DND-41 (cell line): ENCODE measurements at regions not wholly inside any gene's neighbourhood (a gene's known extent, or its start where the extent isn't known, plus 50 kb on each side); places are given as distances from the start of the nearest gene placed in this dataset.

Experiments used
- ATAC-seq: fragments of 200-7000 bp; cut with Tn5 transposase; 3 replicates; pipeline ENCODE4 v1.9.1; 2021; ENCODE audit warnings: low read depth; ENCODE audit not compliant: insufficient read depth
- DNase-seq: peaks from one replicate; pipeline ENCODE4 v3.0.0-alpha.2; 2020
- H2AFZ ChIP-seq: 2 replicates; pipeline ENCODE4 v1.6.0; 2012; ENCODE audit warnings: low read depth, low read length
- H3K27ac ChIP-seq: 2 replicates; pipeline ENCODE4 v1.5.1; 2012; ENCODE audit warnings: low read length, inconsistent platforms
- H3K27me3 ChIP-seq: fragments of 200-600 bp; sonication (generic); 2 replicates; pipeline ENCODE4 v1.6.0; 2012; ENCODE audit warnings: low read length, mild to moderate bottlenecking, inconsistent platforms; ENCODE audit not compliant: insufficient read depth, poor library complexity
- H3K36me3 ChIP-seq: 2 replicates; pipeline ENCODE4 v1.5.1; 2012; ENCODE audit warnings: low read length, inconsistent platforms; ENCODE audit not compliant: insufficient read depth
- H3K4me1 ChIP-seq: 2 replicates; pipeline ENCODE4 v1.5.1; 2012; ENCODE audit warnings: mild to moderate bottlenecking, low read length; ENCODE audit not compliant: insufficient read depth
- H3K4me2 ChIP-seq: 2 replicates; pipeline ENCODE4 v1.6.0; 2012; ENCODE audit warnings: mild to moderate bottlenecking, moderate library complexity, low read length, inconsistent platforms; ENCODE audit not compliant: insufficient read depth
- H3K4me3 ChIP-seq, 2 experiments: fragments of 200-600 bp in 1 of 2; shearing (Covaris generic) in 1 of 2; 2 replicates each; pipeline ENCODE4 v1.5.1; 2012 to 2016; ENCODE audit warnings: inconsistent platforms in 2 of 2, low read length in 2 of 2, mild to moderate bottlenecking in 2 of 2, low read depth in 1 of 2, moderate library complexity in 1 of 2
- H3K79me2 ChIP-seq: 2 replicates; pipeline ENCODE4 v1.6.0; 2012; ENCODE audit warnings: low read length, inconsistent platforms; ENCODE audit not compliant: insufficient read depth
- H3K9ac ChIP-seq: 2 replicates; pipeline ENCODE4 v1.6.0; 2012; ENCODE audit warnings: low read depth, mild to moderate bottlenecking, inconsistent platforms, low read length, moderate library complexity
- H3K9me3 ChIP-seq: 2 replicates; pipeline ENCODE4 v1.5.1; 2012; ENCODE audit warnings: low read length, moderate library complexity, mild to moderate bottlenecking, inconsistent platforms; ENCODE audit not compliant: insufficient read depth, severe bottlenecking
- H4K20me1 ChIP-seq: 2 replicates; pipeline ENCODE4 v1.6.0; 2012; ENCODE audit warnings: low read length; ENCODE audit not compliant: insufficient read depth
- CTCF ChIP-seq: IDR thresholded peaks from 2 replicates; pipeline ENCODE4 v1.5.1; 2012; ENCODE audit warnings: borderline replicate concordance, low read length, moderate library complexity, mild to moderate bottlenecking; ENCODE audit not compliant: poor library complexity, severe bottlenecking; ENCODE audit errors: extremely low read depth
- EZH2 ChIP-seq: IDR thresholded peaks from 3 replicates; pipeline ENCODE4 v1.6.1; 2012; ENCODE audit warnings: borderline replicate concordance, low read depth, mild to moderate bottlenecking, moderate library complexity, low read length, inconsistent platforms; ENCODE audit not compliant: severe bottlenecking

GRCh38 chr2:156702541-156702940 lies 266.4 kb downstream of the GPD2 start:
- Histone ChIP-seq H3K9ac (no peak overlapping the region), H3K36me3 (no peaks in the 10 kb centered on the region), H4K20me1 (no peaks in the 10 kb centered on the region), H3K4me2 (no peak overlapping the region), H3K27ac (no peak overlapping the region), H3K4me3 (no peak overlapping the region), H3K79me2 (no peaks in the 10 kb centered on the region), H3K27me3 (no peaks in the 10 kb centered on the region), H3K9me3 (no peaks in the 10 kb centered on the region), H3K4me1 (peaks cover 21% of the 10 kb centered on the region), H2AFZ (no peak overlapping the region)
- DNase-seq: no peak
- no peak for TF ChIP-seq EZH2
- TF ChIP-seq CTCF: no peak
- no peak for ATAC-seq

GRCh38 chr2:156703642-156704041 lies 267.5 kb downstream of the GPD2 start:
- Histone ChIP-seq H3K4me2 (no peak overlapping the region), H3K27ac (no peak overlapping the region), H3K4me3 (no peak overlapping the region), H2AFZ (no peak overlapping the region), H3K36me3 (no peaks in the 10 kb centered on the region), H3K27me3 (no peaks in the 10 kb centered on the region), H4K20me1 (no peaks in the 10 kb centered on the region), H3K4me1 (peaks cover 21% of the 10 kb centered on the region), H3K9ac (no peak overlapping the region), H3K79me2 (no peaks in the 10 kb centered on the region), H3K9me3 (no peaks in the 10 kb centered on the region)
- DNase-seq (no peak), ATAC-seq (no peak)
- no peak for TF ChIP-seq EZH2
- no peak for TF ChIP-seq CTCF

- no peak overlapping the region for H3K9ac ChIP-seq
- ATAC-seq: no peak
- H2AFZ ChIP-seq: no peak overlapping the region
- no peaks in the 10 kb centered on the region for H3K79me2 ChIP-seq
- no peak overlapping the region for H3K27ac ChIP-seq
- peaks cover 21% of the 10 kb centered on the region for H3K4me1 ChIP-seq
- H3K4me3 ChIP-seq: no peak overlapping the region
- no peak for DNase-seq
- no peaks in the 10 kb centered on the region for H3K36me3 ChIP-seq
- H3K4me2 ChIP-seq: no peak overlapping the region
- no peaks in the 10 kb centered on the region for H3K9me3 ChIP-seq
- TF ChIP-seq EZH2 (no peak), CTCF (no peak)
- H4K20me1 ChIP-seq: no peaks in the 10 kb centered on the region
- H3K27me3 ChIP-seq: no peaks in the 10 kb centered on the region
These were observed 268.0 kb downstream of the GPD2 start for GRCh38 chr2:156704132-156704531.

- ATAC-seq (peak; percentile 65), DNase-seq (no peak)
- Histone ChIP-seq H3K4me2 (no peak overlapping the region), H3K79me2 (no peaks in the 10 kb centered on the region), H2AFZ (no peak overlapping the region), H3K4me1 (peaks cover 21% of the 10 kb centered on the region), H3K27me3 (no peaks in the 10 kb centered on the region), H4K20me1 (no peaks in the 10 kb centered on the region), H3K27ac (no peak overlapping the region), H3K9ac (no peak overlapping the region), H3K4me3 (no peak overlapping the region), H3K36me3 (no peaks in the 10 kb centered on the region), H3K9me3 (no peaks in the 10 kb centered on the region)
- no peak for TF ChIP-seq EZH2
- TF ChIP-seq CTCF: no peak
These were observed 268.4 kb downstream of the GPD2 start for GRCh38 chr2:156704617-156705016.
